ENCODE measurements at regions not wholly inside any gene's neighbourhood (a gene's known extent, or its start where the extent isn't known, plus 50 kb on each side); places are given as distances from the start of the nearest gene placed in this dataset.

DNA sequence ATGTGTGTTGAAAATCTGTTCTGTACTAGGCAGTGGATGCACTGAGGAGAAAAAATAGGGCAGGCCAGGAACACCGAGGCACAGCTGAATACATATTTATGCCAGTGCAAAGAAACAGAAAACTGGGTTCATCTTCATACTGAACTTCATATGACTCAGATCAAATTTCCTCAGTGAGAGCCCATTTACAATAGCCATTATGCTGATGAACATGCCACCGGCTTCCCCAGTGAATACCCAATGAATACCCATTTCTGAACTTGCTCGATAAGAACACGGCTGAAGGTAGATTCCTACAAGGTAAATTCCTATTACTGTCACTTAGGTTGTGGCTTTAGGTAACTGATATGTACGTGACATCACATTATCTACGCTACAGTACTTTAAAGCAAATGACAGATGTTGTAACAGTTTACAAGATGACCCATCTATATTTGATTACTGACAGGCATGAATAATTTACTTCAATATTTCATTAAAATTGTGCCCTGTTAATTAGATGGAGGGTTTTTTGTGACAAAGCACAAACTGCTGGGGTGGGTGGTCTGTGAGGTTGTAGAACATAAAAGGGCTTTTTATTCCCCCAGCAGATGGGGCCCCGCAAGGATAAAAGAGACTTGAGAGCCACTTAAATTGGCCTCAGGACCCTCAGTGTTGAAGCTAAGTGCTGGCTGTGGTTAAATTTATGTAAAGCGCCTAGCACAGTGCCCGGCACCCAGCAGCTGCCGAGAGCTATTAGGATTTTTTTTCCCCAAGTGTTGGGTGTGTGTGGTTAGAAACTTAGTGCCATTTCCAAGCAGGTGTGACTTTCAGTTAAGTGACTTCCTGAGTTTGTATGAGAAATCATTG, 264.5 kb downstream of the CD83 start:
- Mint-ChIP-seq H3K27me3 (ENCODE audit: unreplicated experiment) (no peaks in the 10 kb centered on the region), H3K4me3 (ENCODE audit: low read depth, unreplicated experiment) (no peak overlapping the region), H3K27ac (ENCODE audit: unreplicated experiment) (no peak overlapping the region), H3K36me3 (ENCODE audit: insufficient read depth, unreplicated experiment) (no peaks in the 10 kb centered on the region), H3K9me3 (ENCODE audit: low read depth, unreplicated experiment) (no peaks in the 10 kb centered on the region), H3K4me1 (ENCODE audit: low read depth, unreplicated experiment) (peaks cover 22% of the 10 kb centered on the region)
- intact Hi-C loops (cut with micrococcal nuclease; ENCODE audit: unreplicated experiment): no loop called here
- CTCF ChIA-PET: no interaction called here
- no TSS peak for BruUV-seq (replicated peaks)
- no peak for DNase-seq
- TF ChIP-seq, protein P1, sequence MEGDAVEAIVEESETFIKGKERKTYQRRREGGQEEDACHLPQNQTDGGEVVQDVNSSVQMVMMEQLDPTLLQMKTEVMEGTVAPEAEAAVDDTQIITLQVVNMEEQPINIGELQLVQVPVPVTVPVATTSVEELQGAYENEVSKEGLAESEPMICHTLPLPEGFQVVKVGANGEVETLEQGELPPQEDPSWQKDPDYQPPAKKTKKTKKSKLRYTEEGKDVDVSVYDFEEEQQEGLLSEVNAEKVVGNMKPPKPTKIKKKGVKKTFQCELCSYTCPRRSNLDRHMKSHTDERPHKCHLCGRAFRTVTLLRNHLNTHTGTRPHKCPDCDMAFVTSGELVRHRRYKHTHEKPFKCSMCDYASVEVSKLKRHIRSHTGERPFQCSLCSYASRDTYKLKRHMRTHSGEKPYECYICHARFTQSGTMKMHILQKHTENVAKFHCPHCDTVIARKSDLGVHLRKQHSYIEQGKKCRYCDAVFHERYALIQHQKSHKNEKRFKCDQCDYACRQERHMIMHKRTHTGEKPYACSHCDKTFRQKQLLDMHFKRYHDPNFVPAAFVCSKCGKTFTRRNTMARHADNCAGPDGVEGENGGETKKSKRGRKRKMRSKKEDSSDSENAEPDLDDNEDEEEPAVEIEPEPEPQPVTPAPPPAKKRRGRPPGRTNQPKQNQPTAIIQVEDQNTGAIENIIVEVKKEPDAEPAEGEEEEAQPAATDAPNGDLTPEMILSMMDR (IDR thresholded peaks at IDR 0.05; ENCODE audit: unreplicated experiment): no peak

- H3K36me3 Mint-ChIP-seq (ENCODE audit: insufficient read depth, unreplicated experiment): no peaks in the 10 kb centered on the region
- peaks cover 22% of the 10 kb centered on the region for H3K4me1 Mint-ChIP-seq (ENCODE audit: low read depth, unreplicated experiment)
- TF ChIP-seq, protein P1 (IDR thresholded peaks at IDR 0.05; ENCODE audit: unreplicated experiment): no peak
- no TSS peak for BruUV-seq (replicated peaks)
- DNase-seq: no peak
- CTCF ChIA-PET: no interaction called here
- peak overlapping the region; percentile 45 for H3K27ac Mint-ChIP-seq (ENCODE audit: unreplicated experiment)
- intact Hi-C loops (cut with micrococcal nuclease; ENCODE audit: unreplicated experiment): no loop called here
- H3K27me3 Mint-ChIP-seq (ENCODE audit: unreplicated experiment): no peaks in the 10 kb centered on the region
- no peaks in the 10 kb centered on the region for H3K9me3 Mint-ChIP-seq (ENCODE audit: low read depth, unreplicated experiment)
- no peak overlapping the region for H3K4me3 Mint-ChIP-seq (ENCODE audit: low read depth, unreplicated experiment)
Measured at GRCh38 chr6:14382678-14383236, 265.2 kb downstream of the CD83 start.

- Mint-ChIP-seq H3K4me1 (ENCODE audit: low read depth, unreplicated experiment) (peaks cover 22% of the 10 kb centered on the region), H3K9me3 (ENCODE audit: low read depth, unreplicated experiment) (no peaks in the 10 kb centered on the region), H3K27ac (ENCODE audit: unreplicated experiment) (peak overlapping the region; percentile 45), H3K36me3 (ENCODE audit: insufficient read depth, unreplicated experiment) (no peaks in the 10 kb centered on the region), H3K4me3 (ENCODE audit: low read depth, unreplicated experiment) (no peak overlapping the region), H3K27me3 (ENCODE audit: unreplicated experiment) (no peaks in the 10 kb centered on the region)
- TF ChIP-seq, protein P1 (IDR thresholded peaks at IDR 0.05; ENCODE audit: unreplicated experiment): no peak
- no TSS peak for BruUV-seq (replicated peaks)
- intact Hi-C loops (cut with micrococcal nuclease; ENCODE audit: unreplicated experiment): no loop called here
- CTCF ChIA-PET: interaction anchor here (0.7 kb wide), 1 partner anchor 113 kb away, joined by 3 read pairs; no protein-coding TSS in a partner anchor
- peak; percentile 9 for DNase-seq
Measured at GRCh38 chr6:14383393-14384174, 266.0 kb downstream of the CD83 start.

DNA sequence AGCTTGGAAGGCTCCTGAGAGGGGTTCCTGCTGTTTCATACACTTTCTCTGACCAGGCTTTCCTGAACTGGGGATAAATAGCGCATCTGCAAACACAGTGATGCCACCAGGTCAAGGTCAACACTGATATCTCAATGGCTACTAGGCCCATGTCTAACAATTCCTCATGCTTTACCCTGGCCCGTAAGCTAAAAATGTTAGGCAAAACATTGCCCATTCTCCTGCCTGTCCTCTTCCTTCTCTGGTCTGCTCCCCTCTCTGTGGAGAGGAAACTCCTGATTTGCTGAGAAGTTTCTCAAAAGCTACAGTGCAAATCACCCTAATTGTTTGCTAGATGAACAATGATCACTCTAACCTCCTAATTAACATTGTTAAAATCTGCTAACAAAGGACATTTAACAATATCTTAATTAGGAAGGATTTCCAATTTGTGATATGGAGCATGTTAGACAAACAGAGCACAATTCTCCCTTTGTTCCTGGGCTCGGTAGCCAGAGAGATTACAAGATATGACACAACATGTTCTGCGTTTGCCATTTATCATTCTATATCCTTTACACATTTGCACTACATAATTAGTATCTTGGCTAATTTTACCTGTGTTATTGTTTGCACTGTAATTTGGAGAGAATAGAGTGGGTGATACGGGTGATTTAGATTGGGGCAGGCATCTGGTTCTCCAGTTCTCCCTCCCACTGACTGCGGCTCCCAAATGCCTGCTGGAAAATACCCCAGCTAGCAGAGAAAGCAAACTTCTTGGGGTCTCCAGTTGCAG, 266.8 kb downstream of the CD83 start:
- Mint-ChIP-seq H3K27ac (ENCODE audit: unreplicated experiment) (peak overlapping the region; percentile 45), H3K4me1 (ENCODE audit: low read depth, unreplicated experiment) (peaks cover 22% of the 10 kb centered on the region), H3K36me3 (ENCODE audit: insufficient read depth, unreplicated experiment) (no peaks in the 10 kb centered on the region), H3K27me3 (ENCODE audit: unreplicated experiment) (no peaks in the 10 kb centered on the region), H3K4me3 (ENCODE audit: low read depth, unreplicated experiment) (no peak overlapping the region), H3K9me3 (ENCODE audit: low read depth, unreplicated experiment) (no peaks in the 10 kb centered on the region)
- BruUV-seq (replicated peaks): no TSS peak
- CTCF ChIA-PET: interaction anchor here (0.7 kb wide), 1 partner anchor 113 kb away, joined by 3 read pairs; no protein-coding TSS in a partner anchor
- DNase-seq: no peak
- TF ChIP-seq, protein P1 (IDR thresholded peaks at IDR 0.05; ENCODE audit: unreplicated experiment): no peak
- intact Hi-C loops (cut with micrococcal nuclease; ENCODE audit: unreplicated experiment): no loop called here
